HG03175 (cell line): ENCODE measurements at regions not wholly inside any gene's neighbourhood (a gene's known extent, or its start where the extent isn't known, plus 50 kb on each side); places are given as distances from the start of the nearest gene placed in this dataset.

Experiments
- ATAC-seq: cut with Tn5 transposase; IDR thresholded peaks from one replicate; pipeline ENCODE4 v1.9.1; 2021; ENCODE audit warnings: mild to moderate bottlenecking, moderate library complexity; ENCODE audit not compliant: unreplicated experiment

GRCh38 chr14:50056435-50056834 lies 59.9 kb downstream of the VCPKMT start:
- ATAC-seq: no peak

- no peak for ATAC-seq
These were observed 59.0 kb downstream of the VCPKMT start for GRCh38 chr14:50057331-50057730.

- no peak for ATAC-seq
These were observed 58.3 kb downstream of the VCPKMT start for GRCh38 chr14:50058113-50058512.
